ENCODE measurements at regions not wholly inside any gene's neighbourhood (a gene's known extent, or its start where the extent isn't known, plus 50 kb on each side); places are given as distances from the start of the nearest gene placed in this dataset.

GRCh38 chr12:123094349-123095077 lies 56.4 kb downstream of the PITPNM2 start:
- no peak for TF ChIP-seq NBN (conservative IDR thresholded peaks at IDR 0.05)
- TF ChIP-seq MTA3 (CRISPR knock-in tag; IDR thresholded peaks at IDR 0.05) = no peak
- no peak for TF ChIP-seq ZFP36 (IDR thresholded peaks at IDR 0.05; ENCODE audit: borderline replicate concordance, low read depth, low read length, partially characterized antibody)
- TF ChIP-seq ZNF24 (IDR thresholded peaks at IDR 0.05) = no peak
- TF ChIP-seq ZBTB4 (CRISPR knock-in tag; IDR thresholded peaks at IDR 0.05; ENCODE audit: borderline replicate concordance) = no peak

Measured in HepG2 (cell line).